Stomach (tissue), 8 donors: ENCODE measurements at regions not wholly inside any gene's neighbourhood (a gene's known extent, or its start where the extent isn't known, plus 50 kb on each side); places are given as distances from the start of the nearest gene placed in this dataset.

Experiments used
- DNase-seq, 2 donors: peaks; one replicate each; pipeline versions ENCODE4 v3.0.0 to v3.0.0-alpha.2; 2013 to 2019
- H3K27ac ChIP-seq, 5 donors: fragments of 200-600 bp in 4 of 5; sonication (generic) in 4 of 5; one replicate each; pipeline ENCODE4 v1.5.1; 2013 to 2019; ENCODE audit warnings: mild to moderate bottlenecking in 1 of 5, moderate library complexity in 1 of 5
- H3K27me3 ChIP-seq, 3 donors: fragments of 200-600 bp; sonication (generic); one replicate each; pipeline ENCODE4 v1.5.1; 2017 to 2019; ENCODE audit warnings: mixed run types in 1 of 3
- H3K36me3 ChIP-seq, 4 donors: fragments of 200-600 bp; sonication (generic); 1 replicate in 3 of 4; 2 replicates in 1 of 4; pipeline ENCODE4 v1.5.1; 2016 to 2019
- H3K4me1 ChIP-seq, 4 donors: fragments of 200-600 bp; sonication (generic); one replicate each; pipeline ENCODE4 v1.5.1; 2016 to 2019
- H3K4me3 ChIP-seq, 4 donors: fragments of 200-600 bp; sonication (generic) in 3 of 4; one replicate each; pipeline ENCODE4 v1.5.1; 2016 to 2019; ENCODE audit warnings: mild to moderate bottlenecking in 1 of 4
- H3K9me3 ChIP-seq, 4 donors: fragments of 200-600 bp; sonication (generic); one replicate each; pipeline ENCODE4 v1.5.1; 2016 to 2019
- EP300 ChIP-seq: sonication (generic); formaldehyde crosslinking; IDR thresholded peaks from one replicate; pipeline ENCODE4 v1.6.1; 2017; ENCODE audit warnings: antibody characterized with exemption
- POLR2A ChIP-seq, 4 donors: fragments of 450-650 bp; IDR thresholded peaks; one replicate each; pipeline ENCODE4 v1.6.1; 2016; ENCODE audit warnings: antibody characterized with exemption in 4 of 4, control low read depth in 2 of 4, mild to moderate bottlenecking in 1 of 4, moderate library complexity in 1 of 4
- POLR2AphosphoS5 ChIP-seq, 3 donors: sonication (generic); formaldehyde crosslinking; IDR thresholded peaks; one replicate each; pipeline ENCODE4 v1.6.1; 2016; ENCODE audit warnings: antibody characterized with exemption in 3 of 3
- WGBS, 5 donors: extraction: QIAGEN DNeasy Blood & Tissue Kit in 3 of 5; methylation state at CpG; one replicate each; pipeline versions ENCODE4 v1.1.5 to v1.1.7; 2013 to 2018; 5-methylcytosine and 5-hydroxymethylcytosine counted together
- intact Hi-C: fragments of 100-400 bp; cut with DNase I; formaldehyde crosslinking; loops from one replicate; pipeline ENCODE4 v1.15.1; 2023; ENCODE audit warnings: low total_unique reads
- TF ChIP-seq, protein P1 (sequence below), 7 experiments: fragments of 450-650 bp in 4 of 7; fragments of 200-600 bp in 3 of 7; sonication (generic) in 3 of 7; IDR thresholded peaks; one replicate each; pipeline ENCODE4 v1.5.1; 2016 to 2019; ENCODE audit warnings: antibody characterized with exemption in 7 of 7, control low read depth in 2 of 7, mild to moderate bottlenecking in 1 of 7
- donor health status: healthy with polysubstance abuse.
- donor health status: Bipolar disorder and iron deficiency.
- donor health status: healthy.

DNA sequence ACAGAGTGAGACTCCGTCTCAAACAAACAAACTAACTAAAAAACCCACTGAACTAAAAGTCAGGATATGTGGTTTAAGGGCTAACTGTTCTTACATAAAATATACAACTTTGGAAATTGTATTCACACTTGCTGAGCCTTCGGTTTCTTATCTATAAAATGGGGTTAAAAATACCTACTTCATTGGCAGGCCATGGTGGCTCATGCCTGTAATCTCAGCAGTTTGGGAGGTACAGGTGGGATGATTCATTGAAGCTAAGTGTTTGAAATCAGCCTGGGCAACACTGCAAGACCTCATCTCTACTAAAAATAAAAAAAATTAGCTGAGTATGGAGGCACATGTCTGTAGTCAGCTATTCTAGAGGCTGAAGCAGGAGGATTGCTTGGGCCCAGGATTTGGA, 115.4 kb upstream of the KLF6 start:
- intact Hi-C loops: no loop called here
- no peaks in the 10 kb centered on the region for H3K27me3 ChIP-seq
- 87 to 94% (median 92%) methylated on average over 2 of the region's 2 CpGs for WGBS, 5 donors
- TF ChIP-seq, protein P1, sequence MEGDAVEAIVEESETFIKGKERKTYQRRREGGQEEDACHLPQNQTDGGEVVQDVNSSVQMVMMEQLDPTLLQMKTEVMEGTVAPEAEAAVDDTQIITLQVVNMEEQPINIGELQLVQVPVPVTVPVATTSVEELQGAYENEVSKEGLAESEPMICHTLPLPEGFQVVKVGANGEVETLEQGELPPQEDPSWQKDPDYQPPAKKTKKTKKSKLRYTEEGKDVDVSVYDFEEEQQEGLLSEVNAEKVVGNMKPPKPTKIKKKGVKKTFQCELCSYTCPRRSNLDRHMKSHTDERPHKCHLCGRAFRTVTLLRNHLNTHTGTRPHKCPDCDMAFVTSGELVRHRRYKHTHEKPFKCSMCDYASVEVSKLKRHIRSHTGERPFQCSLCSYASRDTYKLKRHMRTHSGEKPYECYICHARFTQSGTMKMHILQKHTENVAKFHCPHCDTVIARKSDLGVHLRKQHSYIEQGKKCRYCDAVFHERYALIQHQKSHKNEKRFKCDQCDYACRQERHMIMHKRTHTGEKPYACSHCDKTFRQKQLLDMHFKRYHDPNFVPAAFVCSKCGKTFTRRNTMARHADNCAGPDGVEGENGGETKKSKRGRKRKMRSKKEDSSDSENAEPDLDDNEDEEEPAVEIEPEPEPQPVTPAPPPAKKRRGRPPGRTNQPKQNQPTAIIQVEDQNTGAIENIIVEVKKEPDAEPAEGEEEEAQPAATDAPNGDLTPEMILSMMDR (IDR thresholded peaks at IDR 0.05): no peak
- TF ChIP-seq POLR2AphosphoS5 (IDR thresholded peaks at IDR 0.05) (no peak), EP300 (no peak), POLR2A (IDR thresholded peaks at IDR 0.05) (no peak)
- no peaks in the 10 kb centered on the region for H3K36me3 ChIP-seq
- no peak overlapping the region for H3K27ac ChIP-seq
- H3K4me3 ChIP-seq: no peak overlapping the region
- H3K9me3 ChIP-seq: no peaks in the 10 kb centered on the region
- no peak for DNase-seq
- H3K4me1 ChIP-seq: peaks cover 0 to 18% (median 11%) of the 10 kb centered on the region in 4 donors

- WGBS, 5 donors: 53 to 76% (median 66%) methylated on average over 4 of the region's 4 CpGs
- TF ChIP-seq POLR2A (IDR thresholded peaks at IDR 0.05): no peak
- no peak for TF ChIP-seq EP300
- TF ChIP-seq POLR2AphosphoS5 (IDR thresholded peaks at IDR 0.05): peak in 2 of 3 donors; percentile 31 to 55
- TF ChIP-seq, protein P1 (IDR thresholded peaks at IDR 0.05): no peak
- no peak overlapping the region for H3K27ac ChIP-seq
- H3K27me3 ChIP-seq: no peaks in the 10 kb centered on the region
- peaks cover 5 to 27% (median 18%) of the 10 kb centered on the region in 4 donors for H3K4me1 ChIP-seq
- no peak overlapping the region for H3K4me3 ChIP-seq
- H3K9me3 ChIP-seq: no peaks in the 10 kb centered on the region
- peak; percentile 57 to 59 for DNase-seq
- intact Hi-C loops: no loop called here
- no peaks in the 10 kb centered on the region for H3K36me3 ChIP-seq
Measured at GRCh38 chr10:3898821-3899220, 113.8 kb upstream of the KLF6 start.

GRCh38 chr10:3897156-3897555, 112.1 kb upstream of the KLF6 start:
- no peak overlapping the region for H3K4me3 ChIP-seq
- no peak overlapping the region for H3K27ac ChIP-seq
- no peaks in the 10 kb centered on the region for H3K36me3 ChIP-seq
- WGBS, 5 donors: 73 to 91% (median 82%) methylated on average over 6 of the region's 6 CpGs
- intact Hi-C loops: no loop called here
- no peaks in the 10 kb centered on the region for H3K9me3 ChIP-seq
- TF ChIP-seq EP300 (no peak), POLR2AphosphoS5 (IDR thresholded peaks at IDR 0.05) (no peak), POLR2A (IDR thresholded peaks at IDR 0.05) (no peak)
- TF ChIP-seq, protein P1 (IDR thresholded peaks at IDR 0.05): no peak
- H3K4me1 ChIP-seq: peaks cover 2 to 17% (median 13%) of the 10 kb centered on the region in 4 donors
- no peak for DNase-seq
- H3K27me3 ChIP-seq: no peaks in the 10 kb centered on the region

DNA sequence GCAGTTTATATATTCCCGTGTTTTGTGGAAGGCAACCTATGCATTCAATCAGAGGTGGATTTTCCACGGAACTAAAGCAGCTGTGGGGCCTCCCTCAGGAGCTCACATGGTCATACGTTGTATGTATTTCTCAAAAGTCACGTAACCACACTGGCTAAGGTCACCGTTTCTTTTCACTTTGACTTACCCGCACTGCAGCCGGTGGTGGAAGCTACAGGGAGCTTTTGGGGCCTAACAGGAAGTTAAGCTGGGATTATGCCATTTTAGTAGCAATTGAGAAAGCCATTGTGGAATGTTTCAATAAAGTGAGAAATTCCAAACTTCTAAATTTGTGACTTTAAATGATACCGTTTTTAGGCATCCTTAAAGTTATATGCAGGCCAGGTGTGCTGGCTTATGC, 111.2 kb upstream of the KLF6 start:
- DNase-seq: no peak
- intact Hi-C loops: no loop called here
- H3K27me3 ChIP-seq: no peaks in the 10 kb centered on the region
- H3K9me3 ChIP-seq: no peaks in the 10 kb centered on the region
- peaks cover 0 to 14% (median 13%) of the 10 kb centered on the region in 4 donors for H3K4me1 ChIP-seq
- 83 to 89% (median 87%) methylated on average over 8 of the region's 8 CpGs for WGBS, 5 donors
- no peak overlapping the region for H3K4me3 ChIP-seq
- no peaks in the 10 kb centered on the region for H3K36me3 ChIP-seq
- H3K27ac ChIP-seq: no peak overlapping the region
- TF ChIP-seq, protein P1 (IDR thresholded peaks at IDR 0.05): no peak
- TF ChIP-seq EP300 (no peak), POLR2AphosphoS5 (IDR thresholded peaks at IDR 0.05) (no peak), POLR2A (IDR thresholded peaks at IDR 0.05) (no peak)
